ENCODE measurements at regions not wholly inside any gene's neighbourhood (a gene's known extent, or its start where the extent isn't known, plus 50 kb on each side); places are given as distances from the start of the nearest gene placed in this dataset.

GRCh38 chr1:94741996-94742395 is 78.2 kb upstream of the SLC44A3 start:
- TF ChIP-seq YY1 (IDR thresholded peaks at IDR 0.05; ENCODE audit: insufficient read depth, insufficient read length) (no peak), ZNF274 (IDR thresholded peaks at IDR 0.05; ENCODE audit: low read depth, low read length) (no peak), SUZ12 (IDR thresholded peaks at IDR 0.05; ENCODE audit: extremely low read depth, insufficient read depth, insufficient read length) (no peak)
